ENCODE measurements at regions not wholly inside any gene's neighbourhood (a gene's known extent, or its start where the extent isn't known, plus 50 kb on each side); places are given as distances from the start of the nearest gene placed in this dataset.
A peak's percentile ranks its signal among the peaks of the same experiment; 100 is the strongest.

GRCh38 chr12:46449316-46449715 is 76.7 kb upstream of the SLC38A2 start:
- no peak for DNase-seq (ENCODE audit: low read depth)

GRCh38 chr12:46446645-46447044 is 74.1 kb upstream of the SLC38A2 start:
- peak; percentile 45 for DNase-seq (ENCODE audit: low read depth)

DNA sequence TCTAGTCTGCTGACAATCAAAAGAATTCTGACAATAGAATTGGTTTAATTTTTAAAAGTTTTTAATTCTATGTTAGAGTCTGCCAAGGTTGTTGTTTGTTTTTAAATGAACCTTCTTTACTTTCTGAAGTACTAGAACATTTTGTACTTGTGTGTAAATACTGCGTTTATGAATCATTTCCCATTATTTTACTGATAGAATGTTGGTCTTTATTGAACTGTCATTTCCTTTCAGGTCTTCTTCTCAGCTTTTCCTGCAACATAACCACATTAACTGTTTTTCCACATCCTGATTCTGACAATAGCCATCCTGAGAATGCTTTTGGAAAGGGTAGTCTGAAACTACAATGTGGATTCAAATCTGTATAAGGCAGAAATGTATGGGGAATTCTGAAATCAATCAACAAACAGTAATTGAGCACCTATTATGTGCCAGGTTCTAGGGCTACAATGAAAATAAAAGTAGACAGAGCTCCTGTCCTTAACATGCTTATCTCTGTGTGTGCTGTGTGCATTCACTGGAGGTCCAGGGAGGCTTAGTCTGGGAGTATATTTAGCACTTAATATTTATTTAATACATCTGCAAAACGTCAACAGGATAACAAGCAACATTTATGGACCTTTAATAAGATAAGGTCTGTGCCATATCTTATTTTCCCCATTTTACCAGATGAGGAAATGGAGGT is 73.1 kb upstream of the SLC38A2 start:
- DNase-seq (ENCODE audit: low read depth), result peak; percentile 49

DNA sequence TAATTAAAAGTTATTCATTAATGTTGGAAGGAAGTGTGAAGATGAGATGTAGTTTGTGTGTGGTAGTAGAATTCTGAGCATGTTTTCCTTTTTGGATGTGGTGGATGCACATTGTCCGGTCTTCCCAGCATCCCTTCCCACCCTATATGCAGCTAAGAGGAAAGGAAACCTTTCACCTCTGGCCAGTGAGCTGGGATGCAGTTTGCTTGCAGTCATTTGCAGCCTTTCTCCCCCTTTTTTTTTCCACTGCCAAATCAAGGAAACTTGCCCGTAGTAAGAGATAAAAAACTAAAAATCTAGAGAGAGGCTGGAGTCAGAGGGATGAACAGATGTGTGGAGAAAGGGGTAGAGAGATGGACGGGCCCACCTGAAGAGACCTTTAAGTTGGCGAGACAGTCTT is 72.5 kb upstream of the SLC38A2 start:
- DNase-seq (ENCODE audit: low read depth), result no peak

DNA sequence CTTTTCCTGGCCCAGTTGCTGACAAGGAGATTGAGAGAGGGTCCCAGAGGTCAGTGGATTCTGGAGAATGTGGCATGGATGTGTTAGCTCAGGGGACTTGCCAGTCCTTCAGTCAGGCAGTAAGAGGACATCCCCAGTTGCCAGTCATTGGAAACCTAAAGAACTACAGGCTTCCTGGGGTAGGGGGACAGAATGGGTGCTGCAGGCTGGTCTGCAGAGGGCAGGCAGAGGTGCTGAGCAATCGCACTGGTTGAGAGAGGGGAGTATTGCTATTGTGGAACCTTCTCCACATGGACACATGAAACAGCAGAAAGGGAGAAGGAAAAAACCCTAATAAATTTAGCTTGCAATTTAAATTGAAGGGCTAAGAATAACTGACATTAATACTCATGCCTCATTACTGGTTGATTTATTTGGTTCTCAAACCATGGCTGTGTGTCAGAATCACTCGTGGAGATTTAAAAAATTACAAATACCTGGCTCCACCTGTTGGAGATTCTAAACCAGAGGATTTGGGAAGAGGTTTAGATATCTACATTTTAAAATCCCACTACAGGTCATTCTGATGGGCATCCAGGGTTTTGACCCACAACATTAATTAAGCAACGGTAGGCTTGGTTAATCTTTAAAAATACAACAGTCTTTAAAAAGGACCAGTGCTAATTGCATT is 71.2 kb upstream of the SLC38A2 start:
- DNase-seq (ENCODE audit: low read depth), result no peak

DNA sequence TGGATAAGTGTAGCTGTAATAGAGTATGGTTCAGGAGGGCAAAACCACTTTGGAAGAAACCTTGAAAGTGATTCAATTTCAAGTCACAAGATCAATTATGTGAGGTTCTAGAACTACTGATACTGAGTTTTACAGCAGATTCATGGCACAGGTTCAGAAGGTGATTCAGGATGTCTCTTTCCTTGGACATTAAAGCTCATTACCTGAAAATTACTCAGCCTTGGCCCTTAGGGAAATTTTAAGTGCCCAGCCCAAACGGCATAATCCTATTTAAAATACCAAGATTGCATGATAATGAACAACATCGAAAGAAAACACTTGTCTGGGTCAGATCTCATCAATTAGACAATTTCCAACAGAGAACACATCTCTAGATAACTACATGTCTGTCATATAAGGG is 70.2 kb upstream of the SLC38A2 start:
- no peak for DNase-seq (ENCODE audit: low read depth)

DNA sequence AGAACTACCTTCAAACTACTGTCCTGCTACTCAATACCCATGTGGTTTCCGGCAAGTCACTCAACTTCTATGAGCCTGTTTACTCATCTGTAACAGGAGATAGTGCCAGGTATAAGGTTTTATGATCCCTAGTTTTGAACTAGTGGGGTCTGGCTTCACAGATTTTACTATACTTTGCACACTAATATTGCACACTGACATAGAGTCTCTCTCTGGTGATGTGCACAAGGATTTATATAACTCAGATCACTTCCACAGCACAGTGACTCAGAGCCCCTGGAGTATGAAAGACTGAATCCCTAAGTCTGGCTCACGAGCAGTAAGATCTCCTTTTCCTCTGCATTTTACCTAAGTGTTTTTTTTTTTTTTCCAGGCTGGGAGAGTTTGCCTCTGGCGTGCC is 69.7 kb upstream of the SLC38A2 start:
- peak; percentile 84 for DNase-seq (ENCODE audit: low read depth)

GRCh38 chr12:46439793-46440511 is 67.4 kb upstream of the SLC38A2 start:
- no peak for DNase-seq (ENCODE audit: low read depth)

DNA sequence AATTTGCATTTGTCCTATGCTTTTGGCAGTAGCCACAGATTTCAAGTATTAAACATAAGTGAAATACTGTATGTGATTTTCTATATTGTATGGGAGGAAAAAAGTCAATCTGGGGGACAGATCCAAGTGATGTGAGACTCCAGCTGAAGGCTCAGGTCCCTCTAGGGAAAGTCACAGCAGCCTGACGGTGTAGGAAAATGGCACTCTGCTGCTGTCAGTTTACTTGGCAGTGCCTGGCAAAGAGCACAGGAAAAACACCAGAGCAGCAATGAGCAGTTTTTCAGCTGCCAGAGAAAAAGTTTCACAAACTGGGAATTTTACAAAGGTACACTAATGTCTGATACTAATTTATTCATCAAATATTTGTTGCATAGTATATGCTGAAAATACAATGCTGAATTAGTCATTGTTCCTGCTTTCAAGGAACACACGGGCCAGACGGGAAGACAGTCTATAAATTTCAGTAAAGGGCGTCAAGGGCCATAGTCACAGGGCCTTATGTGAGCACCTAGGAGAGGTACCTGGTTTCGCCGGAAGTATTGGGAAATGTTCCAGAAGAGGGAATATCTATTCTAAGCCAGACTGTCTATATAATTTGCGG is 66.2 kb upstream of the SLC38A2 start:
- no peak for DNase-seq (ENCODE audit: low read depth)

DNA sequence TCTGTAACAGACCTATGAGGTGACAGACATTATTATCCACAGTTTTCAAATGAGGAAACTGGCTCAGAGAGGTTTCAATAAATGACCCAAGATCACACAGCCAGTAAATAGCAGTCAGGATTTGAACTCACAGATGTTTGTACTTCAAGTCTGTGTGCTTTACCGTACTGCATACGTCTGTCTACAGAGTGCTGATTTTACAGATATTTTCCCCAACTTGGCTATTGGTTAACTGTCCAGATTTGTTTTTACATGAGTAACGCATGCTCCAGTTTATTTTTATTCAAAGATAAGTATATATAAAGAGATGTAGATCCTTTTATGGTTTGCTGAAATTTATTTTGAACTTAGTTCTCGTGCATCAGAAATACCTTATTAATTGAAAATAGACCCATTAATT is 65.7 kb upstream of the SLC38A2 start:
- peak; percentile 42 for DNase-seq (ENCODE audit: low read depth)

DNA sequence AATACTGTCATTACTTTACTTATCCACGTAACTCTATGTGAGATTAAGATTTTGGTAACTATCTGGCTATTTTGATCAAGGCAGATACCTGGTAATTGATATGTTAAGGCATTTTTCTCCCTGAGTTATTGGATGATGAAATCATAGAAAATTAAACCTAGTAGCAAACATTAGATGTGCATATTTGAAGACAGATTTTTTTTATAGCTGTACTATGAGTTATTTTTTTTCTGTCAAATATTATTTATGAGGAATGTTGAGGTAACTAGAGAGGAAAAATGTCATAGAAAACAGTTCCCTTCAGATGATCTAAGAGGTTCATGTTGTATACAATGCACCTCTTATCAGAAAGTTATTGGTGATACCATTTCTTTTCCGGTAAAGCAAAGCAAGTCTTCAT is 64.9 kb upstream of the SLC38A2 start:
- no peak for DNase-seq (ENCODE audit: low read depth)

DNA sequence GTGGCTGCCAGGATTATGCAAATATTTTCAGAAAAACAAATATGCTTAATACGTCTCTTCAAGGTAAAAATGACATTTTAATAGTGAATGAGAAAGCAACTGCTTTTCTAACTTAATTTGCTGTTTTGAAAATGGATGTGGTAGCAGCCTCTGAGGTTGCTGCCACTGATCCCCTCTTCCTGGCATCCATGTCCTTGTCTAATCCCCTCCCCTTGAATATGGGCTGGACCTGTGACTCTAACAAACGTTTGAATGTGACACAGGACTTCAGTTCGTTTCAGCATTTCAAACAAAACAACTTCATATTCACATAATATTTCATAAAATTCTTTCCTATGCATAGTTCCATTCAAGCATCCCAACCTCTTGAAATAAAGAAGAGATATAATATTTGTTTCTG is 64.2 kb upstream of the SLC38A2 start:
- no peak for DNase-seq (ENCODE audit: low read depth)

DNA sequence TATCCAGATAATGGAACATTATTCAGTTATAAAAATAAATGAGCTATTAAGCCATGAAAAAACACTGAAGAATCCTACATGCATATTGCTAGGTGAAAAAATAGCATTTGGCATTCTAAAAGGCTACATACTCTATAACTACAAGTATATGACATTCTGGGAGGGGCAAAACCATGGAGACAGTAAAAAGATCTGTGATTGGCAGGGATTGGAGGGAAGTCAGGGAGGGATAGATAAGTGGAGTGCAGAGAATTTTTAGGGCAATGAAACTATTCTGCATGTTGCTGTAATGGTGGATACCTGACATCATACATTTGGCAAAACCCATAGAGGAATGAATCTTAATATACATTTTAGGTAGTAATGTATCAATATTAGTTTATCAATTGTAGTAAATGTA is 63.1 kb upstream of the SLC38A2 start:
- DNase-seq (ENCODE audit: low read depth), result no peak

GRCh38 chr12:46435029-46435428 is 62.5 kb upstream of the SLC38A2 start:
- no peak for DNase-seq (ENCODE audit: low read depth)

GRCh38 chr12:46433829-46434228 is 61.3 kb upstream of the SLC38A2 start:
- DNase-seq (ENCODE audit: low read depth), result no peak

GRCh38 chr12:46432325-46432724 is 59.8 kb upstream of the SLC38A2 start:
- no peak for DNase-seq (ENCODE audit: low read depth)

DNA sequence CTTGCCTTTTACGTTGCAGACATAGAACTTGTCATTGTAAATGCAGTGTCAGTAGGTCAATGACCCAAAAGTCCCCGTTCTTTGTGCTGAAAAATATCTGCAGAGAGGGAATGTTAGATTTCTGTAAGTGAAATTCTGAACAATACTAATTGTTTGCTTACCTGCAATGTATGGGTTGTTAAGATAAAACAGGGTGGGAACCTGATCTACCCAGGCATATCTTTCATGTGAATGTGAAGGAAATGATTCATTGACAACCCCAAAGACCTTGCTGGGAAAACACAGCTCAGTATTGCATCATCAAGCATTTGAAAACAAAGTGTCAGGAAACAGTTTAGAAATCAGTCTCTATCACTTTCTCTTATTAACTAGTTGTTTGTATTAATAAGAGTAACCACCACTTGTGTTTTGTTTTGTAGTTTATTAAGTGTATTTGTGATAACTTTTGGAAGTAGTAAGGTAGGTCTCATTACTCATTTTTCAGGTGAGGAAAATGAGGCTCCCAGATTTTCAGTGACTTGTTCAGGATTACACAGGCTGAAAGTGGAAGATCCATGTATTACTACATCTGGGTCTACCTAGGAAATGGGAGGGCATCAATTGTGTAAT is 57.9 kb upstream of the SLC38A2 start:
- DNase-seq (ENCODE audit: low read depth), result peak; percentile 96

Measured in iris pigment epithelial cell (primary cell).